CD14-positive monocyte (primary cell): ENCODE measurements at regions not wholly inside any gene's neighbourhood (a gene's known extent, or its start where the extent isn't known, plus 50 kb on each side); places are given as distances from the start of the nearest gene placed in this dataset.

Experiments used
- DNase-seq, 3 donors: peaks; one replicate each; pipeline ENCODE4 v3.0.0-alpha.2; 2011 to 2022
- H2AFZ ChIP-seq: 2 replicates; pipeline ENCODE4 v1.6.0; 2012; ENCODE audit warnings: mild to moderate bottlenecking, low read depth, low read length, inconsistent platforms; ENCODE audit not compliant: insufficient read depth, poor library complexity, severe bottlenecking
- H3K27ac ChIP-seq, 2 donors: 1 replicate in 1 of 2; 2 replicates in 1 of 2; pipeline ENCODE4 v1.5.1; 2012 to 2013; ENCODE audit warnings: low read length in 2 of 2, control low read depth in 1 of 2, inconsistent platforms in 1 of 2, low read depth in 1 of 2, mild to moderate bottlenecking in 1 of 2
- H3K27me3 ChIP-seq, 2 donors: one replicate each; pipeline versions ENCODE4 v1.6.0 to v1.6.1; 2011 to 2013; ENCODE audit warnings: low read length in 2 of 2; ENCODE audit not compliant: control insufficient read depth in 2 of 2, insufficient read depth in 2 of 2
- H3K36me3 ChIP-seq, 2 donors: replicated peaks in 1 of 2; 1 replicate in 1 of 2; 2 replicates in 1 of 2; pipeline versions ENCODE4 v1.5.1 to v1.6.1; 2012 to 2013; ENCODE audit warnings: low read length in 2 of 2, control low read depth in 1 of 2, inconsistent platforms in 1 of 2, mild to moderate bottlenecking in 1 of 2; ENCODE audit not compliant: insufficient read depth in 2 of 2, control insufficient read depth in 1 of 2
- H3K4me1 ChIP-seq, 2 donors: 1 replicate in 1 of 2; 2 replicates in 1 of 2; pipeline versions ENCODE4 v1.5.1 to v1.6.1; 2012 to 2013; ENCODE audit warnings: low read length in 2 of 2, control low read depth in 1 of 2, inconsistent platforms in 1 of 2, mild to moderate bottlenecking in 1 of 2, moderate library complexity in 1 of 2; ENCODE audit not compliant: insufficient read depth in 2 of 2, control insufficient read depth in 1 of 2
- H3K4me2 ChIP-seq: replicated peaks from 2 replicates; pipeline ENCODE3; 2012; ENCODE audit warnings: low read length, moderate library complexity, mild to moderate bottlenecking; ENCODE audit not compliant: poor library complexity, severe bottlenecking; ENCODE audit errors: extremely low read depth
- H3K4me3 ChIP-seq, 3 experiments: fragments of 200-600 bp in 1 of 3; sonication (generic) in 1 of 3; replicated peaks in 1 of 3; 1 replicate in 2 of 3; 2 replicates in 1 of 3; pipeline ENCODE4 v1.5.1; 2011 to 2013; ENCODE audit warnings: low read length in 3 of 3, mild to moderate bottlenecking in 3 of 3, control low read depth in 2 of 3, low read depth in 2 of 3, inconsistent platforms in 1 of 3, moderate library complexity in 1 of 3
- H3K79me2 ChIP-seq: 2 replicates; pipeline ENCODE4 v1.6.0; 2012; ENCODE audit warnings: mild to moderate bottlenecking, control low read depth, inconsistent platforms, low read length, moderate library complexity; ENCODE audit not compliant: insufficient read depth
- H3K9ac ChIP-seq: 2 replicates; pipeline ENCODE4 v1.6.0; 2017; ENCODE audit warnings: low read length, mild to moderate bottlenecking; ENCODE audit not compliant: insufficient read depth, poor library complexity, severe bottlenecking
- H3K9me3 ChIP-seq, 2 donors: replicated peaks in 1 of 2; 1 replicate in 1 of 2; 2 replicates in 1 of 2; pipeline versions ENCODE4 v1.5.1 to v1.6.1; 2012 to 2013; ENCODE audit warnings: low read length in 2 of 2, control low read depth in 1 of 2; ENCODE audit not compliant: control insufficient read depth in 1 of 2, insufficient read depth in 1 of 2
- H4K20me1 ChIP-seq: 2 replicates; pipeline ENCODE4 v1.6.0; 2012; ENCODE audit warnings: mild to moderate bottlenecking, low read length, control low read depth, moderate library complexity; ENCODE audit not compliant: insufficient read depth
- H3K27ac Mint-ChIP-seq, 7 donors: one replicate each; pipeline ENCODE4 v1.8.0; 2020; ENCODE audit warnings: mild to moderate bottlenecking in 7 of 7, mixed read lengths in 7 of 7, moderate library complexity in 6 of 7, inconsistent platforms in 2 of 7
- H3K27me3 Mint-ChIP-seq, 3 donors: one replicate each; pipeline ENCODE4 v1.8.0; 2021 to 2022; ENCODE audit warnings: low read depth in 3 of 3, mild to moderate bottlenecking in 3 of 3, mixed read lengths in 3 of 3, moderate library complexity in 3 of 3, inconsistent platforms in 1 of 3
- H3K36me3 Mint-ChIP-seq, 2 donors: one replicate each; pipeline ENCODE4 v1.8.0; 2020; ENCODE audit warnings: mixed read lengths in 2 of 2, inconsistent platforms in 1 of 2, mild to moderate bottlenecking in 1 of 2
- H3K4me1 Mint-ChIP-seq: one replicate; pipeline ENCODE4 v1.8.0; 2020; ENCODE audit warnings: mild to moderate bottlenecking, mixed read lengths
- H3K4me3 Mint-ChIP-seq, 2 donors: one replicate each; pipeline ENCODE4 v1.8.0; 2020; ENCODE audit warnings: mild to moderate bottlenecking in 2 of 2, mixed read lengths in 2 of 2, moderate library complexity in 1 of 2
- H3K9me3 Mint-ChIP-seq, 7 donors: one replicate each; pipeline ENCODE4 v1.8.0; 2020 to 2022; ENCODE audit warnings: mixed read lengths in 7 of 7, mild to moderate bottlenecking in 6 of 7, moderate library complexity in 6 of 7, inconsistent platforms in 2 of 7
- CTCF ChIP-seq: fragments of 200-600 bp; IDR thresholded peaks from one replicate; pipeline ENCODE4 v1.8.0; 2022; ENCODE audit warnings: antibody characterized with exemption, mild to moderate bottlenecking
- WGBS: methylation state at CpG from one replicate; pipeline ENCODE4 v1.1.5; 2013; ENCODE audit warnings: missing lambda C conversion rate; ENCODE audit not compliant: insufficient coverage; 5-methylcytosine and 5-hydroxymethylcytosine counted together
- intact Hi-C, 2 donors: fragments of 100-400 bp; cut with micrococcal nuclease; formaldehyde crosslinking; loops; one replicate each; pipeline versions ENCODE4 v1.15.0 to v1.15.1; 2023

- Mint-ChIP-seq H3K4me3 (no peak overlapping the region), H3K27ac (no peak overlapping the region), H3K4me1 (no peaks in the 10 kb centered on the region), H3K9me3 (peaks cover 4 to 17% (median 10%) of the 10 kb centered on the region in 7 donors), H3K27me3 (peaks cover 2 to 13% (median 4%) of the 10 kb centered on the region in 3 donors), H3K36me3 (no peaks in the 10 kb centered on the region)
- Histone ChIP-seq H3K27ac (no peak overlapping the region), H3K4me2 (no peak overlapping the region), H4K20me1 (no peaks in the 10 kb centered on the region), H2AFZ (no peak overlapping the region), H3K9me3 (peaks cover 0 to 3% of the 10 kb centered on the region in 2 donors), H3K4me3 (no peak overlapping the region), H3K27me3 (no peaks in the 10 kb centered on the region), H3K36me3 (no peaks in the 10 kb centered on the region), H3K79me2 (no peaks in the 10 kb centered on the region), H3K4me1 (no peaks in the 10 kb centered on the region), H3K9ac (no peak overlapping the region)
- no peak for TF ChIP-seq CTCF
- intact Hi-C loops = no loop called here
- no peak for DNase-seq
- WGBS = no CpG with 5 or more reads among the region's 3 CpGs
Measured at GRCh38 chr15:26098801-26099200, 235.7 kb upstream of the ATP10A start.

- H3K9ac ChIP-seq = no peak overlapping the region
- H3K27me3 Mint-ChIP-seq = peaks cover 2 to 8% (median 7%) of the 10 kb centered on the region in 3 donors
- peaks cover 0 to 3% of the 10 kb centered on the region in 2 donors for H3K9me3 ChIP-seq
- 100% methylated on average over 4 of the region's 6 CpGs for WGBS
- no peak overlapping the region for H3K4me3 Mint-ChIP-seq
- no peaks in the 10 kb centered on the region for H3K4me1 Mint-ChIP-seq
- no peaks in the 10 kb centered on the region for H3K79me2 ChIP-seq
- H2AFZ ChIP-seq = no peak overlapping the region
- no peak for DNase-seq
- no peak overlapping the region for H3K27ac ChIP-seq
- H3K27me3 ChIP-seq = no peaks in the 10 kb centered on the region
- H3K4me2 ChIP-seq = no peak overlapping the region
- no peak overlapping the region for H3K4me3 ChIP-seq
- H3K27ac Mint-ChIP-seq = no peak overlapping the region
- no peaks in the 10 kb centered on the region for H4K20me1 ChIP-seq
- no peaks in the 10 kb centered on the region for H3K4me1 ChIP-seq
- TF ChIP-seq CTCF = no peak
- H3K36me3 ChIP-seq = no peaks in the 10 kb centered on the region
- intact Hi-C loops = no loop called here
- H3K36me3 Mint-ChIP-seq = no peaks in the 10 kb centered on the region
- H3K9me3 Mint-ChIP-seq = peaks cover 3 to 17% (median 6%) of the 10 kb centered on the region in 7 donors
Measured at GRCh38 chr15:26097216-26097615, 234.1 kb upstream of the ATP10A start.
